GM12891 (cell line): ENCODE measurements at regions not wholly inside any gene's neighbourhood (a gene's known extent, or its start where the extent isn't known, plus 50 kb on each side); places are given as distances from the start of the nearest gene placed in this dataset.
"Not testable (repeated sequence)": the region's sequence is repeated elsewhere in the genome, so short reads cannot be mapped to it uniquely, and the experiment has no call there.

ENCODE experiments used
- PAX5 ChIP-seq: IDR thresholded peaks from 2 replicates; pipeline ENCODE4 v1.6.1; 2011; ENCODE audit warnings: low read length, moderate library complexity, mild to moderate bottlenecking; ENCODE audit not compliant: insufficient read depth, severe bottlenecking
- POLR2A ChIP-seq: IDR thresholded peaks from 2 replicates; pipeline ENCODE4 v1.6.1; 2011; ENCODE audit warnings: low read depth, low read length, control low read depth
- POLR2AphosphoS5 ChIP-seq: IDR thresholded peaks from 2 replicates; pipeline ENCODE4 v1.6.1; 2011; ENCODE audit warnings: low read depth, low read length, control low read depth
- POU2F2 ChIP-seq: IDR thresholded peaks from 2 replicates; pipeline ENCODE4 v1.6.1; 2011; ENCODE audit warnings: low read depth, mild to moderate bottlenecking, control low read depth, low read length, moderate library complexity
- SPI1 ChIP-seq: IDR thresholded peaks from 2 replicates; pipeline ENCODE4 v1.6.1; 2011; ENCODE audit warnings: low read depth, low read length, control low read depth
- TAF1 ChIP-seq: IDR thresholded peaks from 2 replicates; pipeline ENCODE4 v1.6.1; 2011; ENCODE audit warnings: low read depth, low read length, control low read depth

DNA sequence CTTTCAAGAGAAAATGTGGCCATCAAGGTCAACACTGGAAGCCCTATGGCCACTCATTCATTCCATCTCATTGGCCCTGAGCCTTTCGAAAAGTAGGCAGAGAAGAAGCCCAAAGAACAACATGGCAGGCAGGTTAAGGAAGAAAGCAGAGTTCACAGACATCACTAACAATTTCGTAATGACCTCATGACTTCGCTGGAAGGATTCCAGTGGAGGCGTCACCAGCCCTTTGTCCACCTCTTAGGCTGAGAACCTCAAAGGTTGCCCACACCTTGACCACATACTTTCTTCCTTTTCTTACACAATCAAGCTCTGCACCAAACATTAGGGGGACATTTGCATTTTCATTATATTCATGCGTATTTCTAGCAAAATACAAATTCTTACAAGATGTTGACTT, 252.4 kb upstream of the PLGLB2 start:
- not testable (repeated sequence) for TF ChIP-seq POLR2A, PAX5, TAF1, POLR2AphosphoS5, SPI1, POU2F2
